Mesenteric fat pad (tissue), 1 donor: ENCODE measurements at regions not wholly inside any gene's neighbourhood (a gene's known extent, or its start where the extent isn't known, plus 50 kb on each side); places are given as distances from the start of the nearest gene placed in this dataset.

Experiments used
- DNase-seq: peaks from one replicate; pipeline ENCODE4 v3.0.0-alpha.2; 2020; ENCODE audit warnings: low spot score
- donor health status: DM: yes; HTN: yes; CAD: no.

DNA sequence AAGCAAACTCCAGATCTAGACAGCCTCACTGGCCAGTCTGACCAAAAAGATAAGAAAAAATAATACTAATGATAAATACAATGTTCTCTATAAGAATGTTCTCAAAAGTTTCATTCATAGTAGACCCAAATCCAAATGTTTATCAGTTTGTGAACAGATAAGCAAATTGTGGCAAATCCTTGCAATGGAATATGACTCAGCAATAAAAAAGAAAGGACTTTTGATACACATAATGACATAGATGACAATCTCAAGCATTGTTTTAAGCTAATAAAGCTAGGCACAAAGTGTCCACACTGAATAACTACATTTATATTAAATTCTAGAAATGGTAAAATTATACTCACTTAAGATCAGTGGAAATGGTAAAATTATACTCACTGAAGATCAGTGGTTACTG lies 195.4 kb upstream of the TYRP1 start:
- no peak for DNase-seq

GRCh38 chr9:12502520-12502919 lies 190.7 kb upstream of the TYRP1 start:
- no peak for DNase-seq

DNA sequence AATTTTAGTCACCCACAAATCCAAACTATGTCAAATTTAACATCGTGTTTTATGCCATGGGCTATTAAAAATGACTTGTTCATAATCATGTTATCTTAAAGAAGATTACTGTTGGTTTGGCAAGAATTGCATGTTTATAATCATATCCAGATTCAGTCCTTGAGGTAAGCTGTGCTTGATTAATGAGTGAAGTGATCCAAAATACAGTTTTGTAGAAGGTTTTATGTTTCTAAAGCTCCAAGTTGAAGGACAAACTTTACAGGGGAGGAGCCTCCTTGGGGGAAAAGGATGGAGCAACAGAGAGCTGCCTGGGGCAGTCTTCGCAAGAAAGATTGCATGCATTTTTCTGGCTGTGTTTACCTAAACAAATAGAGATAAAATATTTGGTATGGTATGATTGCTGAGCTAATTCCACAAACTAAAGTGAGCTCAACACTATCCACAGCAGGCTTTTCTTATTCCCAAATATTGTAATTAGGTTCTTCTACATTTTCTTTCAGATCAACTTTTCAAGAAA lies 189.5 kb upstream of the TYRP1 start:
- no peak for DNase-seq

- no peak for DNase-seq
Measured at GRCh38 chr9:12510551-12510950, 182.6 kb upstream of the TYRP1 start.

GRCh38 chr9:12511726-12512125 lies 181.5 kb upstream of the TYRP1 start:
- DNase-seq: no peak

GRCh38 chr9:12516031-12516430 lies 177.2 kb upstream of the TYRP1 start:
- DNase-seq: no peak

DNA sequence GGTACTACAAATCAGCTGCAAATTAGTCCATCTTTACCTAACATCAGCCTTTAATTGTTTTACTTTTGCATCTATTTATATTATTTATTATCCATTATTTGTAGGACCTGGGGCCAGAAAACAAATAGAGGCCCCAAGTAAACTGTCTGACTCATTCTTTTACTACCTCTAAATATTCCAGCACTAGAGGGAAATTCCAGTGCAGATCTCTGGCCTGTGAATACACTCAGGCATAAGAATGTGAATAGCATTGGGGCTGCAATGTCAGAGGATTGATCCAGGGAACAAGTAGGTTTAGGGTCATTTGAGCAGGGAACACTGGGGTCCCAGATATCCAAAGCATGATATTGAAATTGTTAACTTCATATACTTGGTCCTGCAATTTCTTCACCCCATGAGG lies 176.6 kb upstream of the TYRP1 start:
- DNase-seq: no peak

DNA sequence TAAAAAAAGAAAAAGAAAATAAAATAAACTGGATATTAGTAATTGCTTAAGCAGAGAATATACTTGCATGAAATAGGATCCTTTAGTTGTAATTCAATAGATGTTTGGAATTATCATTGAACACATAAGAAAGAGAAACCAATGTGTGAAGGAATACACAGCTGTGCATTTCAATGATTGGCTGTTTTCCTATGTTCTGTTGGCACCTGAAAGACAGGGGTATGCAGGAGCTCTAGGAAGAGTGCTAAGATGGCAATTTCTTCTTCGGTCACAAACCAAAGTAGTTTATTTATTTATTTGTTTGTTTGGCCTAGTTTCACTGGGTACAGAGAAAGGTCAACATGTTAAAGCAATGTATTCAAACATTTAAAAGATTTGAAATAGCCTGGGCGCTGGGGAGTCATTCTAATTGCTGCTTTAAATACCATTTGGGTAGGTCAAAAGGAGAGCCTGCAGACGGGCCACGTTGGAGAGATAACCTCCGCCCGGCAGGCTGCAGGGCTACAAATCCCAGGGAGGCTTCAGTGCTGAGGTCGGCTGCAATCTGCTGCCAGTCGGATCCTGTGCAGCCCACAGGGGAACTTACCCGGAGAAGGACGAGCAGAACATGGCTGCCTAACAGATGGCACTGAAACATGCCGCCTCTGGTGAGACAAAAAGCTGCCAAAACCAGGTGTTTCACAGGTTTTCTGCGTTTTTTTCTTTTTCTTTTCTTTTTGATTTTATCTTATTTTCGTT lies 154.2 kb upstream of the TYRP1 start:
- no peak for DNase-seq

DNA sequence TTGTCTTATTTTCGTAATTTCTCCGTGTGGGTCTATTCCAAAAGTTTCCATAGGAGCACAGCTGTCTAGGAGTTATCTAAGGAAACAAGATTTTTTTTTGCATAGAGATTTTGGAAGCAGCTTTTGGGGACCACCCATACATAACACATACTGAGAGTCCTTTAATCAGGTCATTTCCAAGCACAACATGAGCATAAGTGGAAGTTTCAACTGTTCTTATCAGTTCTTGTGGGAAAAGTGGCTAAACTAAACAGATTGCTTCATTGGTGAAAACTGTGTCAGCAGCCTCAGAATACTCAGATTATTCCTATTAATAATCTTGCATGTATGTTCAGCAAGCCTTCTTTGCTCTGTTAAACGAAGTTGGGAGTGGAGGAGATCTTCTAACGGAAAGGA lies 153.6 kb upstream of the TYRP1 start:
- DNase-seq: no peak

DNA sequence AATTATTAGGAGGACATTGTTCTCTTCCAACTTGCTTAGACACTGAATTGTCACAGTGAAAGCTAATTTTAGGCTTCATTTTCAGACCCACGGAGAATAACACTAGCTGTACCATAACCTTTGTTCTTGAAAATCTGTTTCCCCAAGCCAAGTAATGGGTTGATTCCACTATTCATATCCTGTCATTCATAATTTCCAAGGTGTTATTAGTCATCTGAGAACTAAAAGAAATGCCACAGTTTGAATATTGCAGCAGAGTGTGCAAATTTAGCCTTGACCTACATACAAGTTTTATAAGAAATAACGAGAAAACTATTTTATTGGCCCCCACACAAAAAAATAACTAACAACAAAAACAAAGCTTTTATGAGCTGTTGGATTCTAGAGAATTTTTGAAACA lies 148.5 kb upstream of the TYRP1 start:
- no peak for DNase-seq

- no peak for DNase-seq
Measured at GRCh38 chr9:12554636-12555035, 138.5 kb upstream of the TYRP1 start.

DNA sequence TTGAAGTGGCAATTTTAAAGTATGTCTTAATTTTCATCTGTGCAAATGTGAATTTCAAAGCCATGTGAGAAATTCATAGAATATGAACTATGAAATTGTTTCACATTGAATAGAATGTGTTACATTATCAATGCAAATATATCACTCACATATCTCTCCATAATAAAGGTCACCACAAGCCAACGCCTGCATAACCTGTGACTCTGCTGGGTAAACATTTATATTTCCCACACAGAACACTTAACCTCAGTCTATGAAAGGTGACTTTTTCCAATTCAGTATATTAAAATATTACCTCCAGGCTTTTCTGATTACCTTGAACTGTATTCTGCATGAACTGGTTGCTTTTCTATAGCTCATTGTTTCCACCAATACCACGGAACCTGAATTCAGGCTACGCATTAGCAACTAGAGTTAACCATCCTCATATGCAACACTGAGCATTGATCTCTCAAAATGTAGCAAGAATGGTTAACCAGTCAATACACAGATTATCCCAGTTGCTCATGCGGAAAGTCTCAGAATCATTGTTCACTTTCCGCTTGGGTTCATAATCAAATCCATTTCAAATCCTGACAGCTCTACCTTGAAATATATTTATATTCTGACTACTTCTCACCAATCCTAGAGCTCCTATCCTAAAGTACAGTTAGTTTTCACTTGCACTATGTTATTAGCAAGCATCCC lies 126.6 kb upstream of the TYRP1 start:
- DNase-seq: no peak

- DNase-seq: no peak
Measured at GRCh38 chr9:12584656-12585522, 108.3 kb upstream of the TYRP1 start.

DNA sequence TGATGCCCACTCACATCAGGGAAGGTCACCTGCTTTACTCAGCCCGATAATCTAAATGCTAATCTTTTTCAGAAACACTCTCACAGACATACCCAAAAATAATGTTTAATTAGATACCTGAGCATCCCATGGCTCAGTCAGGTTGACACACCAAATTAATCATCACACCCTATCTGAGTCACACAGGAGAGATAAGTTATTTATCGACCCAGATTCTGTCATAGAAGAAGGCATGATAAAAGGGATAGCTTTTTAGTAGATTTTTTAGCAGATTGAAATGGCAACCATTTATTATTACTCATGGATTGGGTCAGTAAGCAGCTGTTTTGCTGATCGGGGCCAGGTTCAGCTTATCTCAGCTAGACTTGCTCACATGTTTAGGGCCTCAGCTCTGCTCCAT lies 97.8 kb upstream of the TYRP1 start:
- no peak for DNase-seq

- DNase-seq: no peak
Measured at GRCh38 chr9:12604164-12604821, 88.9 kb upstream of the TYRP1 start.

DNA sequence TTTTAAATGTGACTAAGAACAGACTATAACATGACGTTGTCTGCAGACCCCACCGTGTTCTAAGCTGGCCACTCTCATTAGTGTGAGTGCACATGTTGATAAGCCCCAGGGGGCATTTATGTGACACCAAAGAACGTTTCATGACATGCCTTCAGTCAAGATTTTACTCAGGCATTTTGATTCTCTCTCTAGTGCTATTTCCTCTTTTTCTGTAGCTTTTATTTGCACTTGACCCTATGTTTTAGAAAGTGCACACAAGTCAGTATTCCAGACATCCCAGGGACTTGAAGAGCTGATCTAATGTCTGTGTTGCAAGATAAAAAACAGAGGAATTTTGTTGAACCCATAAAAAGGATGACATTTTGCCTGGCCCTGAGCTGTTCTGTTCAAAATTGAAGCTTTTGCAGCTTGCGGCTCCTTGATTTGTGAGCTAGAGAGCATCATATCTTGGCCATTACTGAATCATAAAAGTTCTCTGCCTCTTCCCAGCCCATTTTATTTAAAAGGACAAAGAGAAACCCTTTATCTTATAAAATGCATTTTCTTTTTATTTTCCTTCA lies 80.9 kb upstream of the TYRP1 start:
- DNase-seq: no peak

GRCh38 chr9:12613071-12613470 lies 80.1 kb upstream of the TYRP1 start:
- DNase-seq: no peak

DNA sequence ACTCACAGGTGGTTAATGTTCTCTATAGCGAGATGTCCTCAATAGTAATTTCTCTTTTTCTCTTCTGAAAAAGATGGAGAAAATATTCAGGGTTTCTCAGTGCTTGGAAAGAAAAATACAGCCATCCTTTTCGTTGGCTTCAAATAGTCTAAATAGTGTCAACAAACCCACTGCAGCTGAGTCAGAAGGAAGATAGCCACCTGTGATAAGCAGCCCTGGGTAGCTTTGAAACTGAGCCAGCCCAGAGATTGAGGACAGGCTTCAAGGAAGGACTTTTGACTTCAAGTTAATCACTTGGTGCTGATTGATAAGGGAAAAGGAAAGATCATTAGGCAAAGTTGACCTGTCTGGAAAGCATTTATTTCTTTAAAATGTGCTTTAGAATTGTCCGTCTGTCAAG lies 78.7 kb upstream of the TYRP1 start:
- DNase-seq: no peak

- DNase-seq: no peak
Measured at GRCh38 chr9:12618956-12619355, 74.2 kb upstream of the TYRP1 start.

- DNase-seq: no peak
Measured at GRCh38 chr9:12625844-12626243, 67.3 kb upstream of the TYRP1 start.

- no peak for DNase-seq
Measured at GRCh38 chr9:12627096-12627495, 66.1 kb upstream of the TYRP1 start.
